H1 (cell line): ENCODE measurements at regions not wholly inside any gene's neighbourhood (a gene's known extent, or its start where the extent isn't known, plus 50 kb on each side); places are given as distances from the start of the nearest gene placed in this dataset.

ENCODE experiments used
- CTCF ChIA-PET: fragments of 300-600 bp; sonication (Branson Sonifier 250); formaldehyde crosslinking; loops from one replicate; lab custom pipeline; 2021; ENCODE audit not compliant: partially characterized antibody; lab: Charles Lee
- POLR2A ChIA-PET: fragments of 300-600 bp; sonication (Branson Sonifier 250); formaldehyde crosslinking; loops from one replicate; lab custom pipeline; 2021; ENCODE audit warnings: inconsistent platforms; ENCODE audit not compliant: partially characterized antibody; lab: Charles Lee
- DNase-seq, 2 experiments: peaks; one replicate each; pipeline versions ENCODE4 v3.0.0 to v3.0.0-alpha.2; 2010 to 2022; ENCODE audit warnings: low spot score in 2 of 2, low read depth in 1 of 2, mixed read lengths in 1 of 2
- FAIRE-seq: peaks from 2 replicates; lab custom pipeline; 2011; peaks lifted over from hg19 to GRCh38; lab: Jason Lieb, UNC
- H2AFZ ChIP-seq: 2 replicates; pipeline ENCODE4 v1.8.1; 2012; ENCODE audit warnings: low read length, inconsistent platforms
- H2AK5ac ChIP-seq: 2 replicates; pipeline ENCODE4 v1.6.1; 2013; ENCODE audit warnings: low read depth, low read length
- H2BK120ac ChIP-seq: replicated peaks from 2 replicates; pipeline ENCODE3; 2013; ENCODE audit warnings: low read depth, low read length, inconsistent platforms
- H2BK12ac ChIP-seq: 2 replicates; pipeline ENCODE4 v1.6.1; 2013; ENCODE audit warnings: low read depth, low read length
- H2BK15ac ChIP-seq: 2 replicates; pipeline ENCODE4 v1.6.1; 2013; ENCODE audit warnings: low read length
- H2BK20ac ChIP-seq: 2 replicates; pipeline ENCODE4 v1.6.1; 2013; ENCODE audit warnings: low read length
- H2BK5ac ChIP-seq: 2 replicates; pipeline ENCODE4 v1.6.1; 2013; ENCODE audit warnings: low read depth, low read length
- H3K14ac ChIP-seq: 2 replicates; pipeline ENCODE4 v1.6.1; 2013; ENCODE audit warnings: inconsistent platforms; ENCODE audit not compliant: insufficient read length
- H3K18ac ChIP-seq: 2 replicates; pipeline ENCODE4 v1.6.1; 2013; ENCODE audit warnings: low read length; ENCODE audit errors: extremely low read depth
- H3K23ac ChIP-seq: 2 replicates; pipeline ENCODE4 v1.6.1; 2013; ENCODE audit warnings: inconsistent platforms; ENCODE audit not compliant: insufficient read length
- H3K23me2 ChIP-seq: 2 replicates; pipeline ENCODE4 v1.6.1; 2013; ENCODE audit warnings: low read depth, low read length
- H3K27ac ChIP-seq: 2 replicates; pipeline ENCODE4 v1.6.1; 2011; ENCODE audit warnings: low read depth, low read length, inconsistent platforms
- H3K27me3 ChIP-seq, 4 experiments: replicated peaks in 1 of 4; 1 replicate in 1 of 4; 2 replicates in 3 of 4; pipeline versions ENCODE4 v1.6.1 to v1.8.1; 2011 to 2013; ENCODE audit warnings: low read length in 3 of 4, mild to moderate bottlenecking in 3 of 4, inconsistent platforms in 2 of 4, mixed read lengths in 2 of 4, moderate library complexity in 1 of 4; ENCODE audit not compliant: control insufficient read depth in 3 of 4, insufficient read depth in 3 of 4; ENCODE audit errors: extremely low read depth in 1 of 4
- H3K36me3 ChIP-seq, 4 experiments: 2 replicates each; pipeline versions ENCODE4 v1.6.1 to v1.8.1; 2011 to 2013; ENCODE audit warnings: mild to moderate bottlenecking in 4 of 4, low read length in 3 of 4, moderate library complexity in 2 of 4, control low read depth in 1 of 4, inconsistent platforms in 1 of 4; ENCODE audit not compliant: insufficient read depth in 4 of 4, control insufficient read depth in 2 of 4
- H3K4ac ChIP-seq: replicated peaks from 2 replicates; pipeline ENCODE3; 2013; ENCODE audit warnings: low read length, low read depth, mixed read lengths, inconsistent platforms; ENCODE audit not compliant: insufficient read length
- H3K4me1 ChIP-seq, 4 experiments: replicated peaks in 1 of 4; 1 replicate in 1 of 4; 2 replicates in 3 of 4; pipeline versions ENCODE4 v1.6.1 to v1.8.1; 2011 to 2013; ENCODE audit warnings: low read length in 3 of 4, inconsistent platforms in 2 of 4, mixed read lengths in 1 of 4; ENCODE audit not compliant: insufficient read depth in 4 of 4, control insufficient read depth in 3 of 4
- H3K4me2 ChIP-seq, 2 experiments: 2 replicates each; pipeline versions ENCODE4 v1.6.1 to v1.8.1; 2011 to 2013; ENCODE audit warnings: low read depth in 2 of 2, low read length in 2 of 2, control low read depth in 1 of 2, inconsistent platforms in 1 of 2, mild to moderate bottlenecking in 1 of 2; ENCODE audit not compliant: insufficient read depth in 1 of 2
- H3K4me3 ChIP-seq, 4 experiments: fragments of 200-600, 300-600 bp in 1 of 4; sonication (generic), shearing (Covaris generic), sonication (Bioruptor Twin) in 1 of 4; 2 replicates each; pipeline versions ENCODE4 v1.5.1 to v1.8.1; 2011 to 2016; ENCODE audit warnings: low read length in 4 of 4, low read depth in 3 of 4, control low read depth in 2 of 4, inconsistent platforms in 2 of 4, mild to moderate bottlenecking in 2 of 4, mixed read lengths in 1 of 4, moderate library complexity in 1 of 4; ENCODE audit not compliant: insufficient read depth in 2 of 4; ENCODE audit errors: extremely low read depth in 1 of 4
- H3K56ac ChIP-seq: replicated peaks from 2 replicates; pipeline ENCODE3; 2013; ENCODE audit warnings: low read depth, mild to moderate bottlenecking, mixed read lengths, low read length, inconsistent platforms; ENCODE audit not compliant: insufficient read length
- H3K79me1 ChIP-seq: 2 replicates; pipeline ENCODE4 v1.6.1; 2013; ENCODE audit warnings: low read depth, low read length, control low read depth
- H3K79me2 ChIP-seq, 2 experiments: 2 replicates each; pipeline versions ENCODE4 v1.6.1 to v1.8.1; 2012 to 2013; ENCODE audit warnings: low read length in 2 of 2, mild to moderate bottlenecking in 2 of 2, inconsistent platforms in 1 of 2; ENCODE audit not compliant: insufficient read depth in 2 of 2, control insufficient read depth in 1 of 2
- H3K9ac ChIP-seq, 4 experiments: replicated peaks in 1 of 4; 1 replicate in 1 of 4; 2 replicates in 3 of 4; pipeline versions ENCODE4 v1.6.1 to v1.8.1; 2011 to 2013; ENCODE audit warnings: low read depth in 3 of 4, low read length in 3 of 4, control low read depth in 2 of 4, mild to moderate bottlenecking in 2 of 4, moderate library complexity in 2 of 4, inconsistent platforms in 1 of 4; ENCODE audit errors: extremely low read depth in 1 of 4
- H3K9me3 ChIP-seq, 2 experiments: 2 replicates each; pipeline versions ENCODE4 v1.6.1 to v1.8.1; 2012 to 2013; ENCODE audit warnings: mild to moderate bottlenecking in 2 of 2, moderate library complexity in 2 of 2, control low read depth in 1 of 2, inconsistent platforms in 1 of 2, low read depth in 1 of 2, low read length in 1 of 2, mixed read lengths in 1 of 2; ENCODE audit not compliant: insufficient read depth in 2 of 2
- H4K20me1 ChIP-seq, 2 experiments: replicated peaks in 1 of 2; 2 replicates each; pipeline versions ENCODE3 to v1.8.1; 2011 to 2013; ENCODE audit warnings: inconsistent platforms in 2 of 2, low read length in 2 of 2, mild to moderate bottlenecking in 1 of 2; ENCODE audit not compliant: insufficient read depth in 2 of 2, control insufficient read depth in 1 of 2
- H4K5ac ChIP-seq: 2 replicates; pipeline ENCODE4 v1.6.1; 2013; ENCODE audit warnings: low read length, low read depth, mixed read lengths, inconsistent platforms; ENCODE audit not compliant: insufficient read length
- H4K8ac ChIP-seq: 2 replicates; pipeline ENCODE4 v1.8.0; 2013; ENCODE audit warnings: mild to moderate bottlenecking, moderate library complexity, low read length, inconsistent platforms; ENCODE audit not compliant: insufficient read depth; ENCODE audit errors: extremely low read depth
- H4K91ac ChIP-seq: replicated peaks from 2 replicates; pipeline ENCODE3; 2013; ENCODE audit warnings: low read length, mixed read lengths, inconsistent platforms; ENCODE audit not compliant: insufficient read length
- EP300 ChIP-seq, 2 experiments: IDR thresholded peaks; 1 replicate in 1 of 2; 2 replicates in 1 of 2; pipeline ENCODE4 v1.6.1; 2011 to 2012; ENCODE audit warnings: low read depth in 2 of 2, low read length in 2 of 2, mild to moderate bottlenecking in 2 of 2, borderline replicate concordance in 1 of 2, inconsistent platforms in 1 of 2, moderate library complexity in 1 of 2
- FOSL1 ChIP-seq: IDR thresholded peaks from 2 replicates; pipeline ENCODE4 v1.6.1; 2011; ENCODE audit warnings: mild to moderate bottlenecking, low read depth, low read length, moderate library complexity; ENCODE audit not compliant: insufficient read depth
- POLR2AphosphoS5 ChIP-seq: IDR thresholded peaks from 2 replicates; pipeline ENCODE4 v1.6.1; 2011; ENCODE audit warnings: low read depth, low read length
- RAD21 ChIP-seq, 2 experiments: IDR thresholded peaks in 1 of 2; conservative IDR thresholded peaks in 1 of 2; 2 replicates each; pipeline ENCODE4 v1.6.1; 2011; ENCODE audit warnings: low read depth in 2 of 2, low read length in 2 of 2, improper control_type of control experiment in 1 of 2, inconsistent platforms in 1 of 2, mild to moderate bottlenecking in 1 of 2, moderate library complexity in 1 of 2
- TAF7 ChIP-seq: optimal IDR thresholded peaks from 2 replicates; pipeline ENCODE3; 2011; ENCODE audit warnings: low read depth, mild to moderate bottlenecking, inconsistent platforms, low read length, moderate library complexity, borderline replicate concordance
- WGBS, 2 experiments: shearing (Covaris generic) in 1 of 2; methylation state at CpG; one replicate each; pipeline versions ENCODE4 v1.1.6 to v1.1.7; 2013 to 2015; ENCODE audit warnings: low lambda C conversion rate in 2 of 2, mixed read lengths in 2 of 2, inconsistent platforms in 1 of 2, low coverage in 1 of 2, missing lambda C conversion rate in 1 of 2; ENCODE audit not compliant: insufficient replicate concordance in 2 of 2, insufficient coverage in 1 of 2, insufficient read length in 1 of 2; ENCODE audit errors: extremely low coverage in 1 of 2, missing lambda C conversion rate in 1 of 2; 5-methylcytosine and 5-hydroxymethylcytosine counted together

- H4K91ac ChIP-seq, result no peak overlapping the region
- no peak overlapping the region for H3K14ac ChIP-seq
- no peak overlapping the region for H3K4me2 ChIP-seq
- no peak overlapping the region for H2BK120ac ChIP-seq
- 94% methylated on average over 13 of the region's 13 CpGs; no CpG with 5 or more reads in 1 of the 2 experiments for WGBS, 2 experiments
- no peak overlapping the region for H3K9ac ChIP-seq
- no peak overlapping the region for H2BK5ac ChIP-seq
- no peak overlapping the region for H2BK12ac ChIP-seq
- H3K4me3 ChIP-seq, result no peak overlapping the region
- H4K8ac ChIP-seq, result no peak overlapping the region
- FAIRE-seq (no peak), DNase-seq (no peak)
- CTCF ChIA-PET, result interaction anchor here (0.8 to 2.5 kb wide), 7 partner anchors 21 to 534 kb away, joined by 3 to 8 read pairs (median 4); no protein-coding TSS in a partner anchor
- H4K5ac ChIP-seq, result no peak overlapping the region
- H2AK5ac ChIP-seq, result no peak overlapping the region
- no peak overlapping the region; the same call in 1 of the 2 replicates for H3K27ac ChIP-seq
- H4K20me1 ChIP-seq, result peaks cover 2 to 12% of the 10 kb centered on the region in 2 experiments
- H3K4ac ChIP-seq, result no peak overlapping the region
- H3K27me3 ChIP-seq, result no peaks in the 10 kb centered on the region
- H3K23me2 ChIP-seq, result no peaks in the 10 kb centered on the region
- no peaks in the 10 kb centered on the region for H3K79me1 ChIP-seq
- H3K23ac ChIP-seq, result no peak overlapping the region
- no peaks in the 10 kb centered on the region for H3K4me1 ChIP-seq
- POLR2A ChIA-PET, result no interaction called here
- no peak overlapping the region for H3K18ac ChIP-seq
- H3K36me3 ChIP-seq, result peaks cover 7 to 20% (median 10%) of the 10 kb centered on the region in 4 experiments; a peak in 6 of 8 replicates
- no peaks in the 10 kb centered on the region for H3K79me2 ChIP-seq
- no peak overlapping the region for H2BK20ac ChIP-seq
- no peak for TF ChIP-seq POLR2AphosphoS5
- TF ChIP-seq TAF7, result no peak
- TF ChIP-seq RAD21 (IDR thresholded peaks at IDR 0.05 in 1 of 2, conservative IDR thresholded peaks at IDR 0.05 in 1 of 2; ENCODE audit: low read depth in 2 of 2, low read length in 2 of 2), result no peak
- no peak for TF ChIP-seq FOSL1
- no peak for TF ChIP-seq EP300 (IDR thresholded peaks at IDR 0.05; ENCODE audit: borderline replicate concordance in 1 of 2, low read depth in 2 of 2, low read length in 2 of 2)
- no peak overlapping the region for H2AFZ ChIP-seq
- no peaks in the 10 kb centered on the region for H3K9me3 ChIP-seq
- no peak overlapping the region for H2BK15ac ChIP-seq
- no peak overlapping the region for H3K56ac ChIP-seq
These were observed 77.9 kb downstream of the RFLNA start for GRCh38 chr12:124372831-124373230.
